Testis (tissue), 2 donors: ENCODE measurements at regions not wholly inside any gene's neighbourhood (a gene's known extent, or its start where the extent isn't known, plus 50 kb on each side); places are given as distances from the start of the nearest gene placed in this dataset.

Source experiments
- DNase-seq: peaks from one replicate; pipeline ENCODE4 v3.0.0-alpha.2; 2019
- H3K27ac ChIP-seq, 2 donors: fragments of 200-600 bp; sonication (generic); one replicate each; pipeline ENCODE4 v1.5.1; 2019
- H3K27me3 ChIP-seq: fragments of 200-600 bp; sonication (generic); one replicate; pipeline ENCODE4 v1.5.1; 2019
- H3K36me3 ChIP-seq: fragments of 200-600 bp; sonication (generic); one replicate; pipeline ENCODE4 v1.5.1; 2017; ENCODE audit warnings: low read depth; ENCODE audit errors: missing control alignments
- H3K4me1 ChIP-seq: fragments of 200-600 bp; sonication (generic); one replicate; pipeline ENCODE4 v1.5.1; 2019
- H3K4me3 ChIP-seq, 2 donors: fragments of 200-600 bp; sonication (generic); one replicate each; pipeline ENCODE4 v1.5.1; 2017 to 2019
- H3K9me3 ChIP-seq: fragments of 200-600 bp; sonication (generic); one replicate; pipeline ENCODE4 v1.5.1; 2017
- CTCF ChIP-seq, 3 experiments: fragments of 450-650 bp in 2 of 3; fragments of 200-600 bp in 1 of 3; sonication (generic) in 1 of 3; IDR thresholded peaks; one replicate each; pipeline ENCODE4 v1.5.1; 2016 to 2019; ENCODE audit warnings: antibody characterized with exemption in 3 of 3, mild to moderate bottlenecking in 2 of 3, moderate library complexity in 1 of 3
- POLR2A ChIP-seq: fragments of 450-650 bp; IDR thresholded peaks from one replicate; pipeline ENCODE4 v1.6.1; 2017; ENCODE audit warnings: antibody characterized with exemption, mild to moderate bottlenecking, moderate library complexity
- WGBS, 2 donors: methylation state at CpG; one replicate each; pipeline ENCODE4 v1.1.5; 2018; 5-methylcytosine and 5-hydroxymethylcytosine counted together
- intact Hi-C: fragments of 100-400 bp; cut with DNase I; formaldehyde crosslinking; loops from one replicate; pipeline ENCODE4 v1.15.1; 2023; ENCODE audit warnings: low total_unique reads

- no peaks in the 10 kb centered on the region for H3K27me3 ChIP-seq
- TF ChIP-seq POLR2A (no peak), CTCF (IDR thresholded peaks at IDR 0.05) (peak; percentile 39 to 81 (median 72))
- no peaks in the 10 kb centered on the region for H3K36me3 ChIP-seq
- intact Hi-C loops, result no loop called here
- peak; percentile 83 for DNase-seq
- no peaks in the 10 kb centered on the region for H3K9me3 ChIP-seq
- no peak overlapping the region for H3K27ac ChIP-seq
- 15 to 16% methylated on average over 16 of the region's 16 CpGs for WGBS, 2 donors
- no peaks in the 10 kb centered on the region for H3K4me1 ChIP-seq
- H3K4me3 ChIP-seq, result no peak overlapping the region
Observed at GRCh38 chr16:8173111-8173644, 417.1 kb downstream of the TMEM114 start.

GRCh38 chr16:8172551-8172950 is 417.8 kb downstream of the TMEM114 start:
- intact Hi-C loops, result no loop called here
- no peak for DNase-seq
- Histone ChIP-seq H3K36me3 (no peaks in the 10 kb centered on the region), H3K4me1 (no peaks in the 10 kb centered on the region), H3K4me3 (no peak overlapping the region), H3K9me3 (no peaks in the 10 kb centered on the region), H3K27ac (no peak overlapping the region), H3K27me3 (no peaks in the 10 kb centered on the region)
- 66 to 86% methylated on average over 7 of the region's 7 CpGs for WGBS, 2 donors
- TF ChIP-seq POLR2A, result no peak
- TF ChIP-seq CTCF (IDR thresholded peaks at IDR 0.05), result no peak

- Histone ChIP-seq H3K36me3 (no peaks in the 10 kb centered on the region), H3K27me3 (no peaks in the 10 kb centered on the region), H3K27ac (no peak overlapping the region), H3K9me3 (no peaks in the 10 kb centered on the region), H3K4me1 (no peaks in the 10 kb centered on the region), H3K4me3 (no peak overlapping the region)
- intact Hi-C loops, result no loop called here
- 63 to 81% methylated on average over 10 of the region's 10 CpGs for WGBS, 2 donors
- TF ChIP-seq CTCF (IDR thresholded peaks at IDR 0.05) (no peak), POLR2A (no peak)
- no peak for DNase-seq
Observed at GRCh38 chr16:8168016-8168415, 422.3 kb downstream of the TMEM114 start.

GRCh38 chr16:8167436-8167835 is 422.9 kb downstream of the TMEM114 start:
- H3K4me3 ChIP-seq, result no peak overlapping the region
- no peaks in the 10 kb centered on the region for H3K9me3 ChIP-seq
- H3K36me3 ChIP-seq, result no peaks in the 10 kb centered on the region
- no peaks in the 10 kb centered on the region for H3K4me1 ChIP-seq
- no peak for TF ChIP-seq CTCF (IDR thresholded peaks at IDR 0.05)
- no peak for TF ChIP-seq POLR2A
- 82 to 88% methylated on average over 5 of the region's 5 CpGs for WGBS, 2 donors
- no peak for DNase-seq
- no peaks in the 10 kb centered on the region for H3K27me3 ChIP-seq
- intact Hi-C loops, result no loop called here
- no peak overlapping the region for H3K27ac ChIP-seq

- WGBS, 2 donors, result 83% methylated on average over 5 of the region's 5 CpGs
- DNase-seq, result no peak
Observed at GRCh38 chr16:8158051-8158450, 432.3 kb downstream of the TMEM114 start.

More at GRCh38 chr16:8158051-8158450, 432.3 kb downstream of the TMEM114 start:
- Histone ChIP-seq H3K27me3 (no peaks in the 10 kb centered on the region), H3K36me3 (no peaks in the 10 kb centered on the region), H3K4me1 (no peaks in the 10 kb centered on the region), H3K4me3 (no peak overlapping the region), H3K27ac (no peak overlapping the region), H3K9me3 (no peaks in the 10 kb centered on the region)
- TF ChIP-seq POLR2A, result no peak
- TF ChIP-seq CTCF (IDR thresholded peaks at IDR 0.05), result no peak
- intact Hi-C loops, result no loop called here
